Stimulated activated CD4-positive, alpha-beta T cell treated with anti-CD3 and anti-CD28 coated beads, Interleukin-12 subunit alpha, Interleukin-12 subunit beta, amount 100 ng/mL, for 24 hours (primary cell): ENCODE measurements at regions not wholly inside any gene's neighbourhood (a gene's known extent, or its start where the extent isn't known, plus 50 kb on each side); places are given as distances from the start of the nearest gene placed in this dataset.
"Not testable (repeated sequence)": the region's sequence is repeated elsewhere in the genome, so short reads cannot be mapped to it uniquely, and the experiment has no call there.

Experiments used
- DNase-seq, 2 experiments: peaks; one replicate each; pipeline ENCODE4 v3.0.0-alpha.2; 2020; ENCODE audit warnings: low read depth in 2 of 2

DNA sequence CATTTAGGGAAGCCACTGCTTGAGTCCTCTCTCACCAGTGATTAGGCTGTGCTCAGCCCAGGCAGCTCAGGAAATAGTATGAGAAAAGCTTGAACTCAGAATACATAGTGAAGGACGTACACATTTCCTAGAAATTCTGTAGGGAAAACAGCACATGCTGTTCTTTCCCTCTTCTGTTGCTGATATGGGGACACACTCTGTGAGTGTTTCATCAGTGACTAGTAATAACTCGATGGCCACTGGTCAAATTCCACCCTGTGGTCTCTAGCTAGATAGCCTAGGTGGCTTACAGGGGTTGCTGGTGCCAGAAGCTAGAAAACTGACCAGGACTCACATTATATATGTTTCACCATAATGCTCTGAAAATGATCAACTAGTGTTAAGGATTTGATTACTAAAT is 259.8 kb upstream of the SOX4 start:
- DNase-seq = no peak

DNA sequence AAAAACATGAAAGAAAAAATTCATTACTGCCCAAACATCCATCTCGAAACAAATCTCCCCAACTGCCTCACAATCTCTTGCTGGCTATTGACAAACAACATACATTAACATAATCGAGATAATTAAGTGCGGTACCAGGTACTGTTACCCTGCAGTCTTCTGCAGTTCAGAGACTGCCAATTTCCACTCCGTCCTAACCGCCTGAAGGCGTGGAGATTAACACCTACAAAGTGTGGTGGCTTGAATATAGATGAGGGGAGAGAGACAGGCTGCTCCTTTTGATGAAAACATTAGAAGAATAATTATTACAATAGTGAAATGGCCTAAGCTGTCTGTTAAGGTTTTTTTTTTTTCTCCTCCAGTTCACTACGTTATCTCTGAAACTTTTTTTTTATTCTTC is 258.9 kb upstream of the SOX4 start:
- DNase-seq = no peak

DNA sequence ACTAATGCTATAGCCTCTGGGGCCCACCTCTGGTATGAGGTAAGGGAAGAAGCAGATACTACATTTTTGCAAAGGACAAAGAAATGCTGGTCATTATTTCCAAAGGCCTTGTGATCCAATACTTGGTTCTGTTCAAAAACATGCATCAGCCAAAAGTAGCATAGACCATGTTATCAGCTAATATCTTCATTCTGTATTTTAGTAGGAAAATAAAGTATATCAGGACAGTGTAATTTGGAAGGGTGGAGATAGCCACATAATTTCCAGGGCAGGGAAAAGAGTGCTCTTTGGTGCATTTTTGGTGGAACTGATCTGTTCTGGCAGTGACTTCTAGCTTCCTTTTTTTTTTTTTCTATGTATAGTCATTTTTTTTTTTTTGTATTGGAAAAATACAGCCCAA is 258.0 kb upstream of the SOX4 start:
- DNase-seq = no peak

GRCh38 chr6:21337263-21337662 is 256.3 kb upstream of the SOX4 start:
- no peak for DNase-seq

DNA sequence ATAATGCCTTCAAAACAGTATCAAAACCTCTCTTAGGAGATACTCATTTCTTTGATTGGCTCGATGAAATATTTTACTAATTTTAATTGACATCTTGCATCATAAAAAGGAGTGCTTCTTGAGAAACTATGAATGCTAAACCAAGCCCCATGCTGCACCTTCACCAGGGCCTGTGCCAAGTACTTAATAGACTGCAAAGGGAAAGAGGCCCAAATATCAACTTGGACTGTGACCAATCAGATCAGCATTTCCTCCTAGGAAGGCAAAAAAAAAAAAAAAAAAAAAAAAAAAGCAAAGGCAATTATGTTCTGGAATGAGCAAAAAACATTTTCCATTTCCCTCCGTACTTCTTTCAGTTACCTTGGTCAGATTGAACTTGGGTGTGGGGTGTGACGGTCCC is 253.0 kb upstream of the SOX4 start:
- DNase-seq = no peak

DNA sequence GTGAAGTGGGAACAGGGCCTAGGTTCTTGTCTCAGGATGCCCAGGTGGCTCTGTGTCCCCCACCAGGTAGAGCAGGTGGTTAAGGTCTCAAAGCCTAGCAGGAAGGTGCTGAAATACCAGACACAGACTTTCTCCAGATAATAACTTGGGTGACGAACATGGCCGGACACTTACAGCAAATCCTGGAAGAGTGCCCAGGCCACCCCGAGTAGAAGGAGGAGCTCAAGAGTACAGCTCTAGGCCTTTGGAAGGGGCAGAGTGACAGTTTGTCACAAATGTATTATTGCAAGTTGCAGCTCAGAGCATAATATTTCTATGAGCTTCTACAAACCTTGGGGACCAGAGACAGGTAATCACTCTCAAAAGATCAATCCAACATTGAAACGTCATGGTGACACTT is 251.6 kb upstream of the SOX4 start:
- DNase-seq = no peak

- DNase-seq = no peak
Observed at GRCh38 chr6:21342501-21342900, 251.1 kb upstream of the SOX4 start.

DNA sequence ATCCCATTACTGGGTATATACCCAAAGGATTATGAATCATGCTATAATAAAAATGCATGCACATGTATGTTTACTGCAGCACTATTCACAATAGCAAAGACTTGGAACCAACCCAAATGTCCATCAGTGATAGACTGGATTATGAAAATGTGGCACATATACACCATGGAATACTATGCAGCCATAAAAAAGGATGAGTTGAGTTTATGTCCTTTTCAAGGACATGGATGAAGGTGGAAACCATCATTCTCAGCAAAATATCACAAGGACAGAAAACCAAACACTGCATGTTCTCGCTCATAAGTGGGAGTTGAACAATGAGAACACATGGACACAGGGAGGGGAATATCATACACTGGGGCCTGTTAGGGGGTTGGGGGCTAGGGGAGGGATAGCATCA is 247.8 kb upstream of the SOX4 start:
- DNase-seq = not testable (repeated sequence)

- no peak for DNase-seq
Observed at GRCh38 chr6:21348146-21348503, 245.4 kb upstream of the SOX4 start.

GRCh38 chr6:21348504-21349195 is 244.9 kb upstream of the SOX4 start:
- DNase-seq = no peak

DNA sequence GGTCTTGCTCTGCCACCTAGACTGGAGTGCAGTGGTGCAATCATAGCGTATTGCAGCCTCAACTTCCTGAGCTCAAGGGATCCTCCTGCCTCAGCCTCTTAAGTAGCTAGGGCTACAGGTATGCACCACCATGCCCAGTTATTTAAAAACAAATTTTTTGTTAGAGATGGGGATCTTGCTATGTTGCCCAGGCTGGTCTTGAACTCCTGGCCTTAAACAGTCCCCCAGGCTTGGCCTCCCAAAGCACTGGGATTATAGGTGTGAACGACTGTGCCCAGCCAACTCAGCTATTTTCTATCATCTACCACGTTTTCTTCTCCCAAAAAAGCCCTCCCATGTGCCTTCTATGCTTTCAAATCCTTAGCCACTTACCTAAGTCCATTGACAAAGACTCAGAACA is 243.7 kb upstream of the SOX4 start:
- DNase-seq = no peak

GRCh38 chr6:21350926-21351325 is 242.6 kb upstream of the SOX4 start:
- DNase-seq = no peak

- DNase-seq = no peak
Observed at GRCh38 chr6:21352131-21352530, 241.4 kb upstream of the SOX4 start.

- no peak for DNase-seq
Observed at GRCh38 chr6:21354805-21355238, 238.7 kb upstream of the SOX4 start.

- DNase-seq = no peak
Observed at GRCh38 chr6:21355638-21356037, 237.9 kb upstream of the SOX4 start.

DNA sequence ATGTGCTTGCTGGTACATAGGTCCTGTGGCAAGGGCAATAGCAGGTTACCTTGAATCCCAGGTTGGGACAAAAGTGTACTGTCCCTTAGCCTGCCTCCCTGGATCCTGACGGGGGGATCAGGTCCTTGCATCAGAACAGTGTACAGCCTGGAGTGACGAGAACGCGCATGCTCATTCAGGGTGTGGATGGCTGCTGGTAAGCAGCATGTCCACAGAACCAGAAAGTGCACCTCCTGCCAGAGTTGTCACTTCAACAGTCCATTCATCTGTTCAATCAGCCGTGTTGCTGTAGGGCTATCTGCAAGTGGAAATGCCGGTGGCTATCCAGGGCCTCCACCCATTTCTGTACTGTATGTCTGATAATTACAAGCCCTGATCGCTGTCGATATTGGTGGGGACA is 236.3 kb upstream of the SOX4 start:
- DNase-seq = no peak

DNA sequence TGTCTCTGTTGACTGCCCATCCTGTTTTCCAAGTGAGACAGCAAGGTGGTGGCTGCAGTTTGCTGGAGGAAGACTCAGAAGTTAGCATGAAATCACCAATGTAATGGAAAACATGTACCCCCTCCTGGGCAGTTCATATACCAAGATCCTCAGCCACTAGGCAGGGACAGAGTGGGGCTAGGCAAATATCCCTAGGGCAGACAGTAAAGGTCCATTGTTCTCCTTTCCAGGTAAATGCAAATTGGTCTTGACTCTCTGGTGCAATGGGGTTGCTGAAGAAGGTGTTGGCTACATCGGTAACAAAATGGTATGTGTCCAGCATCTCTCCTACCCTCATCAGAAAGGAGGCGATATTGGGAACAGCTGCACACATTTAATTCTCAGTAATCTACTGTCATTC is 233.6 kb upstream of the SOX4 start:
- no peak for DNase-seq

DNA sequence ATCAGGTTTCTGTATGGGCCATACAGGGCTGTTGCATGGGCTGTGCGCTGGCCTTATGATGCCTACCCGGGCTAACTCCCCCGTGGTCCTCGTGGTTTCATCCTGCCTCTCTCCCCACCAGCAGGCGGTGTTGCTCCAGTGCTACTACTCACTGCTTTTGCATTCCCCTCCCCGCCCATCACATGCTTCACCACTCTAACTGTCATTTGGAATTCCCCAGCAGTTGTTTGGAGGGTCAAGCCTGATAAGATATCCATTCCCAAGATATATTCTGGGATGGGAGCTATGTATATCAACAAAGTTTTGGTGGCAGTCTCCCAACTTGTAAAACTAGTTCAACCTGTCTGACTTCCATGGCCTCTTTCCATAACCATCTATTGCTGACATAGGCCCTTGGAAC is 233.2 kb upstream of the SOX4 start:
- DNase-seq = no peak

DNA sequence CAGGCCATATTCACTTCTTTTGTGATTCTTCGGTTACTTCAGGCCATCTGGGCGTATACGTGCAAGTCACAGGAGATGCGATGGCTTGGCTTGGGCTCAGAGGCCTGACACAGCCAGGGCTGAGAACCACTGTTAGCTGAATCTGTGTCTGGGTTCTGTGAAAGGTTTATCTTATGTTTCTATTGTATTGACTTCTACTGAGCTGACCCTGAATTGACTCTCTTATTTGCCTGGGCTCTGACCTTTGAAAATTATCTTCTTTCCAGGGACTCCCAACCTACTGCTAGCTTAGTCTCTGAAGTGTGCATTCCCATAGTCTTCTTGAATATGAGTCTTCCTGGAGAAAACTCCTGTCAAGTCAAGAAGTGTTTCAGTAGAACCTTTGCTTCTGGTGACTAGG is 226.4 kb upstream of the SOX4 start:
- no peak for DNase-seq

- no peak for DNase-seq
Observed at GRCh38 chr6:21367649-21368154, 225.8 kb upstream of the SOX4 start.

GRCh38 chr6:21371061-21371460 is 222.5 kb upstream of the SOX4 start:
- no peak for DNase-seq

DNA sequence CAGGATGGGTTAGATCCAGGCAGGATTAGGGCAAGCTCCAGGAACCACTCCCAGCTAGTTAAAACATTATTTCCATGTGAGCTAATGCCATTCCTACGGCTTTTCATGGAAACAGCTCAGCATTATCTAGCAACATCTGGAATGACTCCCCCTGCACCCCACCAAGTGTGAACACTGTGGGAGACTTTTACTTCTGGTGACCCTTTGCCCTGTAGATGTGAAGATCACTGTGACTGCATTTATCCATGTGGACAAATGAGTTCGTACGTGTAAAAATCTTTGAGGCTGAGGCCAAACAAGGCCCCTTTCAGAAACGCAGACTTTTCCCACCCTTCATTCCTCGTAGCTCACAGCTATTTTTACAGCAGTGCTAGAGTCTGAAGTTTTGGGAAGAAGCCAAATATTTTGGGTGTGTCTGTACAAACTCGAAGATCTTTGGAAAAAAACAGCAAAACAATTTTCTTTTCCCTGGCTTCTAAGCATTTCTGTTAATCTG is 221.8 kb upstream of the SOX4 start:
- no peak for DNase-seq

- no peak for DNase-seq
Observed at GRCh38 chr6:21375151-21376116, 218.1 kb upstream of the SOX4 start.
